ENCODE measurements at regions not wholly inside any gene's neighbourhood (a gene's known extent, or its start where the extent isn't known, plus 50 kb on each side); places are given as distances from the start of the nearest gene placed in this dataset.

DNA sequence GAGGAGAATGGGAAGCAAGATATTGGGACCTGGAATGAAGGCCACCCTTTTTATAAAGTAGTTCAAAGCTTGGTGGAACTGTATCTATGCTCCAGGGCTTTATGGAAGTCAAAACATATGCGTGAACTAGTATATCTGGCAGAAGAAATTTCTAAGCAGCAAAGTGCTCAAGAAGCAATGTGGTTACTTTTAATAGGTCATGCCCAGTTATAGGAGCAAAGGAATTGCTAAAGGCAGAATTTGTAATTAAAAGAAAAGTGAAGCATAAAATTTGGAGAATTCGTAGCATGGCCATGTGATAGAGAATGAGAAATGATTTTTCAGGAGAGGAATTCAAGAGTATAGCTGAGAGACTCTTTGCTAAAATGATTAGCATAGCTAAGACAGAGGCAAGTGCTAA lies 1110.4 kb downstream of the XPNPEP1 start:
- DNase-seq (ENCODE audit: extremely low read depth, low read depth, low spot score), result no peak

DNA sequence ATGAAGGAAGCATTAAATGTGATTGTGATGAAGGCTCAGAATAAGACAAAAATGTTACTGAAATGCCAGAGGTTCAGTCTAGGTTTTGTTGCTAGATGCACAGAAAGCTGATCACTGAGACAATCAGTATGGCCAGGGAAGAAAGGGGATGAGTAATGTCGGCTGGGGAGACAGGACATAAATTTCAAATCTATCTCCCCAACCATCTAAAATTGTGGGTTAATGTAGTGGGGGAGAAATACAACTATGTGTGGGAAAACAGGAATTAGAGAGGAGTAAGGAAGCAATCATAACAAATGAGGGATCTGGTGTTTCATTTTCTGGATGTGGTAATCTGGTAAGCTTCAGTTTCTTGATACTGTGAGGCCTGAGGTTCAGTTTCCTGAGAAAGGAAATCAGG lies 1111.0 kb downstream of the XPNPEP1 start:
- no peak for DNase-seq (ENCODE audit: extremely low read depth, low read depth, low spot score)

DNA sequence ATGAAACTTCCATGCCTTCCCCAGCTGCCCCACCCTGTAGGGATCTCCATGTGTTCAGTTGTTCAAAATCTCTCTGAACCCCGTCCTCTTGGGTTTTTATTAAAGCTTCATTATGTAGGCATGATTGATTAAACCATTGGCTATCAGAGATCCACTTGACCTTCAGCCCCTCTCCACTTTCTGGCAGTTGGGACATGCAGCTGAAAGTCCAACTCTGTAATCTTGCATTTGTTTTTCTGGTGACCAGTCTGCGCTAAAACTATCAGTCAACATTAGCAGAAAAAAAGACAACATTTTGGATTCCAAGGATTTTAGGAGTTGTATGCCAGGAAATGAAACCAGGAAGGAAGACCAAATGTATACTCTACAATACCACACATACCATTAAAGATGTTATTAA lies 1115.1 kb downstream of the XPNPEP1 start:
- no peak for DNase-seq (ENCODE audit: extremely low read depth, low read depth, low spot score)

DNA sequence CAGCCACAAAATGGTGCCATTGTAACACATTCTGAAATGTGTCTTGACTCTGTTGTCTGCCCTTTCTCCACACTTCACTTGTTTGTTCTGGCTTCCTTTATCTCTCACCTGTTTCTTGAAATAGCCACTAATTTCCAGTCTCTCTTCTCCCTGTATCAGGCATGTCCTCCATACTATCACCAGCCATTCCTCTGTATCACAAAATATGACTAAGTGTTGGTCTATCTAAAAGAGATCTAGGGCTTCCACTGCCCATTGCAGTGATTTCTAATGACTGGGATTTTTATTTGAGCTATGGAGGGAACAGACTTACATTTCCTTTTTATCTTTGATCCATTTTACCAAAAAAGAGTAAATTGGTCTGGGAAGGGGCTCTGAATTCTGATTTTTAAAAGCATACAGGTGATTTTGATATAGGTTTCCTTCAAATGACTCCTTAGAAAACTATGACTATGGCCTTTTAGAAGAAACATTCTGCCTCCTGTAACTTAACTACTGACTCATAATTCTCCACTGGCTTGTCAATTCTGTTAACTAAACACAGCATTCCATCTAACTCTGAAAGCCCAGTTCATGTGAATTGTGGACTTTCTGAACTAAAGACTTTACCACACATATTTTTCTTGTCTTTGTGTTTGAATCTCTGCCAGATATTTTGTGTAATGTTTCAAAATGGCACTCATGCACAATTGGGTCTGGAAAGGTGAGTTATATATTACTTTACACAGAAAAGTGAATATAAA lies 1121.4 kb downstream of the XPNPEP1 start:
- DNase-seq (ENCODE audit: extremely low read depth, low read depth, low spot score), result no peak

DNA sequence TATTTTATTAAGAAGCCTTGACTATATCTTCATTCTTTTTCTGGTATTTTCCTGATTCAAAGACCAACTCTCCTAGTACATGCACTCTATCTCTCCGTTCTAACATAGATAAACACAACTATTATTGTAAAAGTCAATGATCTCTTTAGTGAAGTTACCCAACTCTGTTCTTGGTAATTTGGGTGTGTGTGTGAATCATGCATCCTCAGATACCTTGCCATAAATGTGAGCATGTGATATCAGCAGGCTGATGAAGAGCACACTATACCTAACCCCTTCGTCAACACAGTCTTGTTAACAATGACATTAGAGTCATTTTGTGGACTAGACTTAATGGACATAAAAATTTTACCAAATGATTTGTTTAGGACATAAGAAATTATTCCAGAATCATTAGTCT lies 1122.1 kb downstream of the XPNPEP1 start:
- no peak for DNase-seq (ENCODE audit: extremely low read depth, low read depth, low spot score)

DNA sequence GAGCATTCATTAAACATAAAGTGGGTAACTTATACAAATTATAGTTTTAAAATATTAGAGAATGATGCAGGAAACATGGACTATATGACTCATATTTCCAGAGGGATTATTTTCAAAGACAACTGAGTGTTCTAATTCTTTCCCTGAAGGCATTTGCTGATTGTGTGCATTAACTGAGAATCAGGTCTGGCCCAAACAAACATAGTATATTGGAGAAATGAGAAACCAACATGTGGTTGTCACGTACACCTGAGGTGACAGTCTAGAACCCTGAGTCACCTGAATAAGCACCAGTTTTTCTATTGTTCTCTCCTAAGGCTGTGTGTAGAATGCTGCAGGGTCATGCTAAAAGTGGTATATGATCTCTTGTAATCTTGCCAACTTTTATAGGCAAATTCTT lies 1125.7 kb downstream of the XPNPEP1 start:
- no peak for DNase-seq (ENCODE audit: extremely low read depth, low read depth, low spot score)

DNA sequence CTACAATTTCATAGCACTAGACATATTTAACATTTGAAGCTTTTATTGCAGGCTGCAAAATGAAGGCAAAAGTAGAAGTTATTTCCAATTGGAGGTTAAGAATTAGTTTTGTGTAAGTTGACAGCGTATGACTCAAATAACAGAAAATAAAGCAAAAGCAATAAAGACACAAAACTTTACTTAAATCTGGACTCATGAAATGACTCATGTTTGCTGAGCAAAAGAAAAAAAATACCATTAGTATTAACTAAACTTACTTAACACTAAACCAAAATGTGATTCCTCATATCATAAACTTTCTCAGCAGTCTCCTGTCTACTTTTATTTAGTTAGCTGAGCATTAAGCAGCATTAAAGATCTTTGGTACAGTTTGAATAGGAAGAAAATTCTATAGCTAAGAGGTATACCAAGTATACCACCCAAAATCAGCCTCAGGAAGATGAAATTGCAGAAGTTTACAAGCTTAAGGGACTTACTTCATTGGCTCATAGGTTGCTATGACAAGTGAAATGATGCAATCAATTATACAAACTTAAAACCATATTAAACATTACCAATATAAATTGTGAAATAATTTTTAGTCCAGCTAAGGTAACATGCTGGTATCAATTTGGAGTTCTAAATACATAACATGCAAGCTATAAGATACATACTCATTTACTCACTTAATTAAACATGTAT lies 1131.4 kb downstream of the XPNPEP1 start:
- DNase-seq (ENCODE audit: extremely low read depth, low read depth, low spot score), result no peak

DNA sequence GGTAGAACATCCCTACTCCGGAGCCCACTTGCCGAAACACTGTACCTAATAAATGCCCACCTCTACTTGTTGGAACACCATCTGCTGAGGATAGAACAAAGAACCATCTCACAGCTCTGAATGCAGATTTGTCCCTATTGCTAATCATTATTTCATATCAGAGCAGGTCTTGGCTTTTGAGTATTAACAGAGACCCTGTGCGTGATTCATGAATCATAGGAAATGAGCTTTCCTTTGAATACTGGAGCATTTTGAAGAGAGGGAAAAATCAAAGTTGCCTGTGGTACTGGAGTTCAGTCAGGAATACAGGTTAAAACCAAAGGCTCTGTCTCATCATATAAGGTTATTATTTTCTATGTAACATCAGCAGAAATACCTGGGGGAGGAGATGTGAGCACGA lies 1132.3 kb downstream of the XPNPEP1 start:
- DNase-seq (ENCODE audit: extremely low read depth, low read depth, low spot score), result no peak

DNA sequence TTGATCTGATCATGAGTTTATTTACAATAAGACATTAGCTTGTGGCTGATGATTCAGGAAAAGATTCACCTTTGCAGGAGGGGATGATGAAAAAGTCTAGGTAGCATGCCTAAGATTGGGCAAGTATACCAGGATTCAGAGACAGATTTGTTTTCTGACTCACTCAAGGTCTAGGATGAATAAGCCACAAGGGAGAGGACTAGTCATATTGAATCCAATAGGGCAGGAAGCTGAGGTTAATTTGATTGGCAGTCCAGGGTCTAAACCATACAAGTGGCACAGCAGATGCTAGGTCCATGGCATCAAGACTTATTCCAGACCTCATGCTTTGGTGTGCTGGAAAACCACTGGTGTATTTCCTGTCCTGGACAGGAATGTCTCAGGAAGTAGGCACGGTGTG lies 1133.4 kb downstream of the XPNPEP1 start:
- no peak for DNase-seq (ENCODE audit: extremely low read depth, low read depth, low spot score)

DNA sequence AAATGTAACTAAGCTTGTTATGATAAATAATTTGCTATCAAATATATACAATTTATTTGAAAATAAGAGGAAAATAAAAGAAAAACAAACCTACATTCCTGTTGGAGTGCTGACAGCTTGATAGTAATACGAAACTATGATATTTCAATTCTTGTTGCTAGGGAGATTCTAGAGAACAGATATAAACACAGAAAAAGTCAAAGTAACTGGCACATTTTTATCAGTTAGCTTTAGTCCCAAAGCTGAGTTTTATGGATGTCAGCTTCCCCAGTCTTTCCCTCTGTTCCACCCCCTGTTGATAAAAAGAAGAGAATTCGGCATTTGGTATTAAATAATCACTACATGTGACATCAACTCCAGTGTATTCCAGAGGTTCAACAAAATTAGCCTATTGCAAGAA lies 1134.0 kb downstream of the XPNPEP1 start:
- DNase-seq (ENCODE audit: extremely low read depth, low read depth, low spot score), result no peak

DNA sequence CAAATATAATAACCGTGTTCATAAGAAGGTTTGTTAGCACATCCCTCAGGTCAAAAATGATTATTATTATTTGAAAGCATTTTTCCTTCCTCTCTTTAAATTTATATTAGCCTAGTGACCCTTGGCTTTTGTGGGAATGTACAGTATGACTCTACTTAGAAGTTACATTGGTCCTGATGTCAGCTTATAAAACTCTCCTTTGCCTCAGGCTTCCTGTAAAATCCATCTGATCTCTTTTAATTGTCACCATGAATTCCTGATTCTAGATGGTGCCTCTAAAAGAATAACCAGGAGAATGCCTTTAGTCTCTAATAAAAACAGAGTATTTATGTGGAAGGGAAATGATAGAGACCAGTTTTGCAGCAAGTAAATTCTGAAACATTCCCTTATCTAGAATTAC lies 1134.4 kb downstream of the XPNPEP1 start:
- DNase-seq (ENCODE audit: extremely low read depth, low read depth, low spot score), result no peak

DNA sequence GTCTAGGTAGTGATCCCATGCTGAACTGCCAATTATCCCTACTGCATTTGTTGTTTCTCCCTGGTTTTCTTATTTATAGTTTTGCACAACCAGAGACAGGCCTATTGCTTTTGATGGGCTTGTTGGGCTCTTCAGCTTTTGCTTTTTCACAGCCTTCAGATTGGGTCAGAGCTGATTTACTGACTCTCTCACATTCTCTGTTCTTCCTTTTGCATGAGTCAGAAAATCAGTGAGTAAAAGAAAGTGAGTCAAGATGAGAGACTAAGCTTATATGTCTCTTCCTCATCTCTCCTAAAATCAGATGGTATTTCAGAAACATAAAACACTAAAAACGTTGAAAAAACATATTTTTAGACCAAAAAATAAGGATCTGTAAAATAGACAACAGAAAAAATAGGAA lies 1135.4 kb downstream of the XPNPEP1 start:
- DNase-seq (ENCODE audit: extremely low read depth, low read depth, low spot score), result no peak

DNA sequence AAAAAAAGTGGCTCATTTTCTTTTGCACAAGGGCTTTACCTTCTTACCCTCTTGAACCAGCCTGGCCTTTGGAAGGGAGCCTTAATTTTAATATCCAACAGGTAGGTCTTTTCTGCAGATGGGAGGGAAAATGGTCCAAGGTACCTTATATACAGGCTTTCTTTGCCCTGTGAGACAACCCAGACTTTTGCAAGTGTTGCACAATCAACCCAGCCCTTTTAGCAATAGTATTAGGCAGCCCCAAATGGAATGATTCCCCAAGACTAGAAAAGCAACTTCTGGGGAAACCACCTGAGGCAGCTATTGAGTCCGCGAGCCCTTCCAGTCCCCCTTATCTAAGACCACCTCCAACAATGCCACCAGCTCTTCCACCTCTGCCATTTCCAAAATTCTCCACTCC lies 1138.3 kb downstream of the XPNPEP1 start:
- DNase-seq (ENCODE audit: extremely low read depth, low read depth, low spot score), result no peak

DNA sequence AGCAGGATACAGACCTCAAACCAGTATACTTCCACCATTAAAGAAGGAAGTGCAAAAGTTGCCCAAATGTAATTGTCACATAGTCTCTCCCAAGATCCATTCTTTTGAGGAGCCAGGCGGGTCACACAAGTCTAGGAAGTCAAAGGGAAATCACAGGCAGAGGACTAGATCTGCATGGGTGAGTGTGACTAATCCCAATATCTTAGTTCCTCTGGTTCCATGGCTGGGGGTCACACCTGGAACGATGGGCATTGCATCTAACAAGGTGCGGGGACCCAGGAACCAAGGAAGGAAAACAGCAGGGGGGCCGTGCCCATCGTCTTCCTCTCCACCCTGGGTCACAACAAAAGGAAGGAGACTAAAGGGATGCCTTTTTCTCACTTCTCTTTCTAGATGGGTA lies 1138.8 kb downstream of the XPNPEP1 start:
- no peak for DNase-seq (ENCODE audit: extremely low read depth, low read depth, low spot score)

DNA sequence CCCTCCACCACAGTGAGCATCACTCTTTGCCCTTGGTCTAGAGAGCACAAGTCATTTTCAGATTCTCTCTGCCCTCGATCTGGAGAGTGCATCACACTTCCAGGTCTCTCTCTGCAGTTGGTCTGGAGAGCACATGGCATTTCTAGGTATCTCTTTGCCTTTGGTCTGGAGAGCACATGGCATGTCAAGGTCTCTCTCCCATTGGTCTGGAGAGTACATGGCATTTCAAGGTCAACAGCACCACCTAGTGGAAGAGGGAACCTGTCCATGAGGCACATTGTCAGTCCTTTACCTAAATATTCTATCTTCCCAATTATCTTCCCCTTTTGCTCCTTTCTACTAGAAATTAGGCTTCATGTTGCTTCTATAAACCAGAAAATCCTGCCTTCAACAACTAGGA lies 1139.4 kb downstream of the XPNPEP1 start:
- peak; percentile 7 for DNase-seq (ENCODE audit: extremely low read depth, low read depth, low spot score)

DNA sequence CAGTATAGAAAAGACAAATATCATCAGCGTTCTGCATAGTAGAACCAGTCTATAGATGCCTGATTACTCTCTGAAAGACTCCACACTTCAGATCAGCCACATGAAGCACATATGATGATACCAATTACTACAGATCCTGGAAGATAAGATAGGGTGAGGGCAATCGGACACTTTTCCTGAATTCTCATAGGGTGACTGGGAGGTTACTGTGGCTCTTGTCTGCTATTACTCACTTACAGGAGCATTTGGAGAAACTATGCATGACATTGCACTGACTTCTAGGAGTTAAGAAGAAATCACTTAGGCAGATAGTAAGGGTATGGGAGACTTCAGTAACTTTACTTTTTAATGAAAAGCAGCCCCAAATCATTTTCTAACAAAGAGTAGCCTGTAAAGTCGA lies 1140.9 kb downstream of the XPNPEP1 start:
- no peak for DNase-seq (ENCODE audit: extremely low read depth, low read depth, low spot score)

DNA sequence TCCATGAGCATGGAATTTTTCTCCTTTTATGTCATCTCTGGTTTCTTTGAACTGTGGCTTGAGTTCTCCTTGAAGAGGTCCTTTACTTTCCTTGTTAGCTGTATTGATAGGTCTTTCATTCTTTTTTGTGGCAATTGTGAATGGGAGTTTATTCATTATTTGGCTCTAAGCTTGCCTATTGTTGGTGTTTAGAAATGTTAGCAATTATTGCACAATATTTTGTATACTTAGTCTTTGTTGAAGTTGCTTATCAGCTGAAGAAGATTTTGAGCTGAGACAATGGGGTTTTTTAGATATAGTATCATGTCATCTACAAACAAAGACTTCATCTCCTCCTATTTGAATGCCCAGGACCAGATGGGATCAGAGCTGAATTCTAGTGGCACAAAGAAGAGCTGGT lies 1143.8 kb downstream of the XPNPEP1 start:
- no peak for DNase-seq (ENCODE audit: extremely low read depth, low read depth, low spot score)

DNA sequence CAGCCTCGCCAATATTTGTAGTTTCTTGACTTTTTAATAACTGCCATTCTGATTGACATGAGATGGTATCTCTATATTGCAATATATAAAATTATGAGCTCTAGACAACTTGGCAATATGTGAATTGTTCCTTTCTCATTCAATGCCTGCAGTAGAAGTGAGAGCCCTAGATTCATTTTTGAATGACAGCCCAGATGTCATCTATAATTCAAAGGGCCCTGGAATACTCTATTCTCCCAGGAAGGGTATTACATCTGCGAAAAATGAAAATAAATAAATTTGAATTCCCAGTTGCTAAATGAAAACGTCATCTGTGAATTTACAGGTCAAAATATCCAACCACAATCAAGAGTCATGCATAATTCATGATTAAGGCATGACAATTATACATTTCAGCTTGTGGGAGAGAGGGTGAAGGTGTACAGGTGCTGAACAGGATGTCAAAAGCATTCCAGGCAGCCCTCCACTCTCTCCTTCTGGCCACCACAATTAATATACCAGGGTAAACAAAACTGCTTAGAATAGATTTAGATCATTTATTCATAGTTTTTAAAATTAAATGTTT lies 1147.3 kb downstream of the XPNPEP1 start:
- no peak for DNase-seq (ENCODE audit: extremely low read depth, low read depth, low spot score)

DNA sequence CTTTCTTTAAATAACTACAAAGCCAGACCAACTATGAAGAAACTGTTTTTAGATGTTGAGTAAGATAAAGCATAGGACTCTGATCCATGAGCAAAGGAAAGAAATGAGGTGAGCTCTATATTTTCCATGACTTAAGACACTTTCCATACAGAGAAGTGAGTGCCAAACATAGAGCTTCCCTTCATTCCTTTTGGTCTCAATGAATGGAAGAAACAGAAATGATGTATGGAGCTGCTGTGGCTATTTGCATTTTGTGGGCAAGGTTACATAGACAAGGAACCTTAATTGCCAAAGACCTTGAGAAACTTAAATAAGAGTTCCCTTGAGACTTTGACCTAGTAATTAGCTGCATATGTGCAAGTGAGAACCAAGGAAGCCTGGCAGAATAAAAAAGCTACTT lies 1152.2 kb downstream of the XPNPEP1 start:
- DNase-seq (ENCODE audit: extremely low read depth, low read depth, low spot score), result no peak

DNA sequence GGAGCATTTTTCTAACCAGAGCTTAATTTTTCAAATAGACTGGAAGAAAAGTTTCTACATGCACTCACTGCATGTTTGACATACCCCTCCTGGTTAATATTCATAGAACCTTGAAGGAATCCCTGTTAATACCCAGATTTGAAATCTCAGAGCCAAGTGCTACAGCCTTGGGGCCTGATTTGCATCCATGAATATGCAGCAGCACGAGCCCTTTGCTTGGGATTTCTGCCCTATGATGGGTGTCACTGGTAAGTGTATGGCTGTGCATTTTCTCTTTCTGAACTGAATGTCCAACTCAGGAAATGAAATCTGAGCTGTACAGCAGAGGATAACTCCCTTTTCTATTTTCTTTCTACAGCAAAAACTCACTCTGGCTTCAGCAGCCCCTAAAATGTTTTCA lies 1157.5 kb downstream of the XPNPEP1 start:
- no peak for DNase-seq (ENCODE audit: extremely low read depth, low read depth, low spot score)

DNA sequence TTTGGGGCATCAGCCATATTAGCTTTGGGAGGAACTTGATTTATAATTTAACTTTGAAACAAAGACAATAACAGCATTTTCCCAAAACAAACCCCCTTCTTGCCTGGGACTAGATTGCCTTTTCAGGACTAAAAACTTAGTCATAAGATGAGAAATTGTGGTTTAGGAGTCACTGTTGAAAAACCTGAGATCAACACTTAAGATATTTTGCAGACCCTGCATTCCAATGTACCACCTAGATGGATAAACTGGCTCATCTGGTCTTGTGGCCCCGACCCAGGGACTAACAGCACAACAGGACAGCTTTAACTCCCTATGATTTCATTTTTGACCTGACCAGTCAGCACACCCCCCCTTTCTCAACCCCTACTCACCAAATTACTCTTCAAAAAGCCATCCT lies 1165.4 kb downstream of the XPNPEP1 start:
- DNase-seq (ENCODE audit: extremely low read depth, low read depth, low spot score), result no peak

DNA sequence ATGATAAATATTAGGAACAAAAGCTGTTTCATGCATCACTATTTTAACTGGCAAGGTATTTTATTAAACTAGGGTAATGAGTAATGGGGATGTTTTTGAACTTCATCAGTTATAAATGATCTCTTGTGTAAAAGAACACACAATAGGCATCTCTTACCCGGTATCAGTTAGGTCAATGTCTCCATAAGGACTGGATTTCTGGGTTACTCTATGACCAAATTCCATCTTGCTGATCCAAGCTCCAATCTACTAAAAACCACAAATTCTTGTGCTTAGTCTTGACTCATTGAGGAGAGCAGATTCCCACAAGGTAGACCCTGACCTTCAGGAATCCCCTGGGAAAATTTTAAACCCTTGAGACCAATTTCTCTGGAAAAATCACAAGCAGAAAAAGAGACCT lies 1167.7 kb downstream of the XPNPEP1 start:
- DNase-seq (ENCODE audit: extremely low read depth, low read depth, low spot score), result no peak
